Superior temporal gyrus (tissue), 1 donor: ENCODE measurements at regions not wholly inside any gene's neighbourhood (a gene's known extent, or its start where the extent isn't known, plus 50 kb on each side); places are given as distances from the start of the nearest gene placed in this dataset.
"Not testable (repeated sequence)": the region's sequence is repeated elsewhere in the genome, so short reads cannot be mapped to it uniquely, and the experiment has no call there.

Source experiments
- DNase-seq: peaks from one replicate; pipeline ENCODE4 v3.0.0-alpha.2; 2016; ENCODE audit errors: extremely low spot score

DNA sequence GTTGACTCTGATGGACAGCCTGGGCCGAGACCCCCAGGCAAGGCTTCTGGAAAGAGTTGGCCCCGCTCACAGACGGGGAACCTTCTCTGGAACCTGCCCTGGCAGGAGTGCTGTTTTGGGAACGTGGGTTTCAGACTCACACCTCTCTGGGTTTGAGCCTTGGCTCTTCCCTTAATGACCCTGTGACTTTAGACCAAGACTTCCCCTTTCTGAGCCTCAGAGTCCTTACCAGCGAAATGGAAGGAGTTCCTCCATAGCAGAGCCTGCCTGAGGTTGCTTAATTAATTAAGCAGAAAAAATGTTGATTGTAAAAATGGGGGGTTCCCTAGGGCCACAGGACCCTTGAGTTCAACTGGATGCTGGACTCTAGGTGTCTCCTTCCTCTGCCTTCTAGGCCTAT lies 408.2 kb downstream of the SEC14L1 start:
- no peak for DNase-seq

DNA sequence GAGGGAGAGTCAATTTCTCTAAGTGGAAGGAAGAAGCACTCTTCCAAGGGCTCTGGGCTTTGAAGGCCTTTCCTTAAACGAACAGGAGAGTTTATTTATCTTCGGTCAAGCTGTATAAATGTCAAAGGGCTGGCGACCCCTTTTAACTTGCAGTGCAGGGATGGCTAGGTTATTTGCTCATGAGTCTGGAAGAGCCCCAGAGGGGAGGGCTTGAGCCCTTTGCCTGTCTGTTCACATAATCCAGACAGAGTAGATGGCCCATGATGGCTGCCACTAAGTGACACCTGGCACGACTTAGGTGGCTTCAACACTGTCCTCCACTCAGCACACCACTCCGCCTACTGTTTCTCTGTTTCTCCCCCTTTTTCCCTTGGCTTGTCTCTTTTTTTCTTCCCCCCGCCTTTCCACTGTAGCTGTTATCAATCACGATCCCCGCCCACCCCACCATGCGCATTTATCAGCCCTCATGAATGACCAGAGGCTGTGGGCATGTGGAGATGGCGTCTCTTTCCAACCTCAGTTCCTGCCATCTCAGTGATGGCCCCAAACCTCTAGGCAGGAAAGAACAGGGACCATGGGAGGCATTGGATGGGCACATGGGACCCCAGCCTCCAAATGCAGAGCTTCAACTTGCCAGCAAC lies 408.7 kb upstream of the TNRC6C start:
- no peak for DNase-seq

DNA sequence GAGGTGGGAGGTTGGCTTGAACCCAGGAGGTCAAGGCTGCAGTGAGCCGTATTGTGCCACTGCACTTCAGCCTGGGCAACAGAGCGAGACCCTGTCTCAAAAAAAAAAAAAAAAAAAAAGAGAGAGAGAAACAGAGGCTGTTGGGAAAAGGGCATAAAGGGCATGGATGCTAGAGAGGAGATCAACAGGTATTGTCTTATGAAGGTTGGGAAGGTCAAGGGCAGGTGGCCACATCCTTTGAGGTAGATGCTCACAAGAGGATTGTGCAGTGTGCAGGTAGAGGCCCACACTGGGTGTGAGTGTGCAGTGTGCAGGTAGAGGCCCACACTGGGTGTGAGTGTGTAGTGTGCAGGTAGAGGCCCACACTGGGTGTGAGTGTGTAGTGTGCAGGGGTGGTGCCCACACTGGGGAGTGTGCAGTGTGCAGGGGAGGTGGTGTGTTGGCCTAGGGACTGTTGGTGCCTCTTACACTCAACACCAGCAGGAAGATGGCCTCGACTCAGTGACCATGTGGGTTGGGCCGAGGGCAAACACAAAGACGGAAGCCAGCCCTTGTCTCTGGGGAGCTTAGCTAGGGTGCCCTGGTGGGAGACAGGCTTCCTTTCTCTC lies 404.9 kb upstream of the TNRC6C start:
- DNase-seq, result no peak

DNA sequence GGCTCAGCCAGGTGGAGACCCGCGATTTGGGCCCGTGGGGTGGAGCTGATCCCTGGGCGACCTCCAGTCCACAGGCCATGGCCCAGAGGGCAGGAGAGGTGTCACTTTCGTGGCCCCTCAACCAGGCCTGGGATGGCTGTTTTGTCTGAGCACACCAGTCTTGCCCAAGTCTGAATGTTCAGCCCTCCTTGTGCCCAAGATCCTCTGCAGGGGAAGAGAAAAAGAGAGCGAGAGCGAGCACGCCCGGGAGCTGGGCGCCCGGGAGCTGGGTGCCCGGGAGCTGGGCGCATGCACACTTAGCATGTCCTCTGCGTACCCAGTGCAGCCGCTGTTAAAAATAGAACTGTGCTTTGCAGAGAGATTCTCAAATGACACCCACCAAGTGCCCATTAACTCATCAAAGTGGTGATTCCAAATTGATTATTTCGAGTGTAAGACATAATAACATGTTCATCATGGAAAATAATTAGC lies 403.3 kb upstream of the TNRC6C start:
- peak; percentile 43 for DNase-seq

DNA sequence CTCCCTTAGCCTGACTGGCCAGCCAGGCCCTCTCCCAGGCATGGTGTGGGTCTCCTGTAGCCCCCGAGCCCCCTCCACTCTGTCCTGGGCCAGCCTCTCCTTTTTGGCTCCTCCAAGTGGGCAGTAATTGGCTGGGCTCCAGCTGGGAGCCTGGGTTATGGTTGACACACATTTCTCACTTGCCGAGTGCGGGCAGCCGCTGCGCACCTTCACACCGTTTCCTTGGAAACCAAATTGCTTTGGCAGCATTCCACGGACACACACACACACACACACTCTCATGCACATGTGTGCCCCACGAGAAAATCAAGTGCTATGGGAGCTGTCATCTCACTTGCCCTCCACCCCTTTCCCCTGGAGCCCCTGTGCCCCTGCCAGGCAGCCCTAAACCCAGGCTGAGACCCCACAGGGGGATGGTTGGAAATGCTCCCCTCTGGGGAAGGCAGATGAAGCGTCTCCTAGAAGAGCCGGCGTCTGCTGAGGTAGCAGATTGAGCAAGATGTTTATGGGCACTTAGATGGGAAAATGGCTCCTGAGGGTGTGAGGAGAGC lies 402.7 kb upstream of the TNRC6C start:
- peak; percentile 66 for DNase-seq

DNA sequence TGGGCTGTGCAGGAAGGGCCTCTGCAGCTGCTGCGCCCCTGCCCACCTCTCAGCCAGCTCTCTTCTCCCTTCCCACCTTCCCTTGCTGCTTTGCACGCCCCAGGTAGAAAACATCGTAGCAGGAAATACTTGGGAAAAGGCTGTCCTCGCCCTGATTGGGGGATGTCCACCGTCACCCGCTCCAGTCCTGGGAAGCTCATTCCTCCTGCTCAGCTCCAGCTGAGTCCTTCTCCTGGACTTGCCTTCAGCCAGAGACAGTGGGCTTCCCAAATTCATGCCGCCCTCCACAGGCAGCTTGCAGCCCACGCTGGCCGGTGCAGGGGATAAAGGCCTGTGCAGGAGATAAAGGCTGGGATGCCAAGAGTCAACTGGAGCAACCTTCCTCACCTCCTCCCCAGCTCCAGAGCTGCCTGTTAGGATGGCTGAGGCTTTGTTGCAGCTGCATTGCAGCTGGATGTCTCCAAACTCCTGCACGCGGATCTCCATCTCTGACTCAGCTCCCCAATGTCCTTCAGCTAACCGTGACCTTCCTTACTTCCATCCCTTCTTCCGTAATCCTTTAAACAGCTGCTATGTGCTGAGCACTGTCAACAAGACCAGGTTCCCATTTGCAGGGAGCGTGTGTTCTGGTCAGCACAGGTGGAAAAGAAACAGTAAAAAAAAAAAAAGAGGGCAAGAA lies 402.0 kb upstream of the TNRC6C start:
- no peak for DNase-seq

DNA sequence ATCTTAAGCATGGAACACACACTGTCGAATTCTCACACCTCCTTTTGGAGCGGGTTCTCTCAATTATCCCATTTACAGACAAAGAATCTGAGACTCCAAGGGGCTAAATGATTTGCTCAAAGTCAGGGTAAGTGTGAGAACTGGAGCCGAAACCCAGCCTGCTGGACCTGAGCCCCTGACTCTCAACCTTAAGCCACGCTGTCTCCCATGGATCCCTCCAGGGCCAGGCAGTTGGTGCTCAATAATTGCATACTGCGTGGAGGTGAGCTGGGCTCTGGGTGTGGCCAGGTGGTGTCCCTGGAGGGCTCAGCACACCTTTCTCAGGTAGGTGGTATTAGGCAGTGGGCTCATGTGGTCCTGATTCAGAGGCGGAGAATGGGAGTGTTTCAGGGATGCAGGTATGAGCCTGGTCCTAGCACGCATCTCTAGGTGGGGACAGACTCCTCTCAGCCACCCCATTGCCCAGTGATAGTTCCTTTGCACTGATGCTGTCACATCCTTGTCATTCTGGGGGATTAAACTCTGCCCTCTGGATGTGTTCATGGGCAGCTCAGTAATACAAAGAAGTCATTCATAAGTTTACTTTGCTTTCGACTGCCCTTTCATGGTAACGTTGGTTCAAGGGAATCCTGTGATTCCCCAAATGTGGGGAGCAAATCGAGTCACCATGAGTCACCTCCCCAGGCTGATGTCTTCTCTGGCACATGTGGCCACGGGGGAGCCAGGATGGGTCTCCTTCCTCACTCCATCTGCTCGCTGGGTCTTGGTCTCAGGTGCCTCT lies 399.5 kb upstream of the TNRC6C start:
- no peak for DNase-seq

DNA sequence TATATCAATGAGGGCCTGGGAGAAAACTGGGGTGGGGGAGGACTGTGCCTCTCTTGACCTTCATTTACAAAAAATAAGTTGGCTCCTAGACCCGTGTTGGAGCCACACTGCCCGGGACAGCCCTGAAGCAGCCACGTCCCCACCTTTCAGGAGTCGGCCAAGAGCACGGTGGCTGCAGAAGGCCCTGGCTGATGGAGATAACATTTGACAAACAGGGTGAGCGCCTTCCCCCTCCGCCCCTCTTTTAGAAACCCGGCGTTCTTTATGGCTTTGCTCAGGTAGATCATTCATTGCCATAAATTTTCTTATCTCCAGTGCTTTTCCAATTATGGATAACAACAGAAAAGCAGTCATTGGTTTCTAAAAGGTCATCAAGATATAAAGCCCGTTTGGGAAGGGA lies 398.1 kb upstream of the TNRC6C start:
- no peak for DNase-seq

DNA sequence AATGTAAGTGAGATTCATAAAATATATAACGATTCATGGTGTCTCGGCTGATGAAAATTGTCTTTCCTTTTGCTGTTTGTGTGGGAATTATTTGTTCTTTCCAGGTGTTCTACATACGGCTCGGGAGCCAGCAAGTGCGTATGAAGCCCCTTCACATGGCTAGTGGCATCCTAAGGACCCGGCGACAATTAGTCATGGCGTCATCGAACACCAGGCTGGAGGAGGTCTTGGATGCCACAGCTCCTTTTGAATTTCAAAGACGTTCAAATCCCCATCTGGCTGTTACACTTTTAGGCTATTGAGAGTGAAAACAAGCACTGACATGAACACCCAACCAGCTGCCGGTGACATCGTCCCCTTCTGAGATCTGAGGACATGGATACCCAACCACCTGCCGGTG lies 397.7 kb upstream of the TNRC6C start:
- DNase-seq, result no peak

DNA sequence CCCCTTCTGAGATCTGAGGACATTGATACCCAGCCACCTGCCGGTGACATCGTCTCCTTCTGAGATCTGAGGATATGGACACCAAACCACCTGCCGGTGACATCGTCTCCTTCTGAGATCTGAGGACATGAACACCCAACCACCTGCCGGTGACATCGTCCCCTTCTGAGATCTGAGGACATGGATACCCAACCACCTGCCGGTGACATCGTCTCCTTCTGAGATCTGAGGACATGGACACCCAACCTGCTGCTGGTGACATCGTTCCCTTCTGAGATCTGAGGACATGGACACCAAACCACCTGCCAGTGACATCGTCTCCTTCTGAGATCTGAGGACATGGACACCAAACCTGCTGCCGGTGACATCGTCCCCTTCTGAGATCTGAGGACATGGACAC lies 396.1 kb upstream of the TNRC6C start:
- not testable (repeated sequence) for DNase-seq

DNA sequence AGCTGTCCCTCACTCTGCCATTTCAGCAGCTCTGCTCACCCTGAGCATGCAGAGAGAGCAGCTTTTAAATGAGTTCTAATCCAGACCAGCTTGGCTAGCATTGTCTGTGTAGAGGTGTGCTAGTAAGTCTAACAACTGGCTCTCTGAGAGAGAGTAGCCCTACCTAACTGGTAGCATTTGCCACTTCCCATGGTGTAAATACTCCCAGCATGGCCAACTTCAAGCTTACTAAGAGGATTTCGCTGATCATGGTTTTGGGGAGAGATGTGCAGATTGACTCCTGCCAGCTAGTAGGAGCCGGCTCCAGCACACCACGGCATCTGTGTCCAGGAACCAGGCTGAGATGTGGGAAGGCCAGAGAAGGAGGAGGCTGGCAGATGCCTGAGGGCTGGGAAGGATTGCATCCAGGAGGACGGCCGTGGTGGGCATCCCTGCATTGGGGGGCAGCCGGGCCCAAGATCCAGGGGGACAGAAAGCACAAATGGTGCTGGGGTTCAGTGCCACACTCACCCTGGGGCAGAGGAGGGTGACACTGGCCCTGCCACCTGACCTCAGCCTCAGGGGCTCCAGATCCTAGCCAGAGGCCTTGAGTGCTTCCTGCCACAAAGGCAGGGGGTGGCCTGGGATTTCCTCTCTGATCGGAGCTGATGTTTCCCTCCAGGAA lies 394.9 kb upstream of the TNRC6C start:
- DNase-seq, result no peak

DNA sequence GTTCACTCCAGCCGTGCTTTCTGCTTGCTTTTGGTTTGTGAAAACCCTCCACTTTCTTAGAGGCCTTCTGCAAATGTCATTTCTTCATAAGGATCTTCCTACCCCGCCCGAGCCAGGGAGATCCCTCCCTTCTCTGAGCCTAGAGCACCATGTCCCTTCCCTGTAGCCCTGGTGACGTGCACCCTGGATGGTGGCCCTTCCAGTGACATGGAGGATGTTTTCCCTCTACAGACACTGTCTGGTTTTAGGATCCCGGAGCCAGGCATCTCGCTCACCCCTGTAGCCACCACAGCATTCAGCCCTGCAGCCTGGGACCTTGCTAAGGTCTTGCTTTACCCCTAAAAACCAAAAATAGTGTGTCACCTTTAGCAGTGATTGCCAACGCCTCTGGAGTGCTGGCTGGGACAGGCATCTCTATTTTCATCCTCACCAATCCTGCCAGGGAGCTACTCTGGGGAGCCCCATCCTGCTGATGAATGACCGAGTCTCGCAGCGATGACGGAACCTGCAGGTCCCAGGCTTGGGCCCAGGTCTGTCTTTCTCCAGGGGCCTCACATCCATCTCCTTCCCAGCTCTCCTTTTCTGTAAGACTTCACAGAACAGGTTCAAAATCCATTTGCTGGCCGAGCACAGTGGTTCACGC lies 394.1 kb upstream of the TNRC6C start:
- no peak for DNase-seq

DNA sequence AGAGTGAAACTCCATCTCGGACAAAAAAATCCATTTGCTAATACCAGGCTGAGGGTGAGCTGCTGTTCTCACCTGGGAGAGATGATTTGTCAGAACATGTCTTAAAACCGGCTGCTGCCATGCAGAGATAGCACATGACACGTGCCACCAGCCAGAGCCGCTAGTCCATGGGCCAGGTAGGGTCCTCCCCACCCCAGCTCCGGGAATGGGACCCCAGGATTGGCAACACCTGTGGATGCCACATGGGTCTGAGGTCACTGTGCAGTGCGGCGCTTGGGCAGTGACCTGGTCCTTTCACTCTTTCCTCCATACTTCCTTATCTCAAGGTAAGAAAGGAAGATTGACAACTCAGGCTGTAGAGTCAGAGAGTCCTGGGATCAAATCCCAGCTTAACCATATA lies 393.3 kb upstream of the TNRC6C start:
- DNase-seq, result no peak

DNA sequence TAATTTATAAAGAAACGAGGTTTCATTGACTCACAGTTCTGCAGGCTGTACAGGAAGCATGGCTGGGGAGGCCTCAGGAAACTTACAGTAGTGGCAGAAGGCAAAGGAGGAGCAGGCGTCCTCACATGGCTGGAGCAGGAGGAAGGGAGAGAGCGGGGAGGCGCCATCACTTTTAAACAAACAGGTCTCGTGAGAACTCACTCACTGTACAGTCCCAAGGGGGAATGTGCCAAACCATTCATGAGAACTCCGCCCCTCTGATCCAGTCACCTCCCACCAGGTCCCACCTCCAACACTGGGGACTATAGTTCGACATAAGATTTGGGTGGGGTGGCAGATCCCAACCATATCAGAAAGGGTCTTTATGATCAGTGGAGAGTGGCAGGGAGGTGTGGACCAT lies 392.4 kb upstream of the TNRC6C start:
- DNase-seq, result no peak

DNA sequence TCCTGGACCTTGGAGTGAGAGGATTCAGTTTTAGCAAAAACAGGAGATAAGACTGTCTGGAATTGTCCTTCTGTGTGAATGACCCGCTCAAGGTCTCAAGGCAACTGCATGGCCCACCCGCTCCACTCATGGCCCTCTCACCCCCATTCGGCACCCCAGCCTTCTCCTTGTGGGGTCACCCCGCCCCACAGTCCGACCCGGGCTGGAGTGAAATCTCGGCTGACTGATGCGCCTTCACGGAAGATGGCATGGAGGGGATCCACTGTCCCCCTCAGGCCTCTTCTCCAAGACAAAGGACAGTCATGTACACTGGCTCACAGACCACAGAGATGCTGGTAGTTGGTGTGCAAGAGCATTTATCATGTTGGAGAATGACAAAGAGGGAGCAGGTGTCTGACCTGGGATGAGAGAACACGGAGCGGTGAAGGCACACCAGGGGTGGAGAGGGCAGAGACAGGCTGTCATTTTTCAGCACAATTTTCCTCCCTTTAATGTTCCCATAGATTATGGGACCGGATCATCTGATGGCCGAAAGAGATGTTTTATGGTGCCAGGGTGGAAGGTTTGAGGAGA lies 391.9 kb upstream of the TNRC6C start:
- no peak for DNase-seq

DNA sequence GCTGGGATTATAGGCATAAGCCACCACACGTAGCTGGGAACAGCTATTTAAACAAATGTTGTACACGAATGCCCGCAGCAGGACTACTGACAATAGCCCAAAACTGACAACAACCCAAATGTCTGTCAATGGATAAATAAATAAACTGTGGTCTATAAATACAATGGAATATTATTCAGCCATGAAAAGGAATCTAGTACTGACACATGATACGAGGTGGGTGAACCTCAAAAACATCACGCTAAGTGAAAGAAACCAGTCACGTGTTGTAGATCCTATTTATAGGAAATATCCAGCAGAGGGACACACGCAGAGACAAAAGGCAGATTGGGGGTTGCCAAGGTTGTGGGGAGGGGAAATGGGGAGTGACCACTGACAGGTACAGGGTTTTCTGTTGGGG lies 390.0 kb upstream of the TNRC6C start:
- DNase-seq, result no peak

DNA sequence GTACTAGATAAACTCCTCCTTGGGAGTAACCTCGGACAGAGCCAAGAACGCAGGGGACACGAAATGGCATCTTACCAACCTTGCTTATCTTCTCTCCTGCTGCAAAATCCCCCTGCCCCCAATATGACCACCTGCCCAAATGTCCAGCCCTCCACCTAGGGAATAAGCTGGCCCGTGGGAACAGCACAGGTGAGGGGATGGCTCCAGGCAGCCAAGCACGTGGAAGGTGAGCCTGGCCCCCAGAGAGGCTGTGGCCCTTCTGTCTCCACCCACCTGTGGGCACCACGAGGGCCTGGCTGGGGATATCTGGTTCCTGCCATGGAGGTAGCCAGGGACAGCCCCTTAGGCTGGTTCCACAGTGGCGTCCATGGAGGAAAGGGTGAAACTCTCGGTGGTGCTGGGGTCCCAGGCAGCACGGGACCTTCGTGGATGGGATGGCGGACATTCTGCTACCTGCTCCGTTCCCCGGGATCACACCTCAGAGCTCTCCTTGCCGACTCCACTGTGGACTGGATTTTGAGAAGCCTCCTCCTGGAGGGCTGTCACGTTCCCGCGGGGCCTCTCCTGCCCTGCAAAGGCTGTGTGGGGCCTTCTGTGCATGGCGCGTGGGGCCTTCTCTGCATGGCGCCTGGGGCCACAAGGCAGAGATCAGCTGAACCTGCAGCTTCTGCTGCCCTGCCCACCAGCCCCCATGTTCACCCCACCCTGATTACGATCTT lies 388.5 kb upstream of the TNRC6C start:
- DNase-seq, result no peak

DNA sequence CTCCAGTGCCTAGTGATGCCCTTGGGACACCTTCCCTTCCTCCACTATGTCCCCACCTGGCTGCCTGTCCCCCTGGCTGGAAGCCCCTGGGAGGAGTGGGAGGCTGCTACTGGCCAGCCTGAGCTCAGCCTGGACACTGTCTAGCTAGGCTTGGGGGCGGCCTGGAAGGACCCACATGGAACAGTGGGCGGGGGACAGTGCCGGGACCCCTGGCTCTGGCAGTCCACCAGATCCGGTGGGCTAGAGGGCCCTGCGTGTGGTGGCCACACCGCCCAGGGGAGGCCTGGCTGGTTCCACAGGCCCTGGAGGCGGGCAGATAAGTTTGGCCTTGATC lies 388.0 kb upstream of the TNRC6C start:
- no peak for DNase-seq

DNA sequence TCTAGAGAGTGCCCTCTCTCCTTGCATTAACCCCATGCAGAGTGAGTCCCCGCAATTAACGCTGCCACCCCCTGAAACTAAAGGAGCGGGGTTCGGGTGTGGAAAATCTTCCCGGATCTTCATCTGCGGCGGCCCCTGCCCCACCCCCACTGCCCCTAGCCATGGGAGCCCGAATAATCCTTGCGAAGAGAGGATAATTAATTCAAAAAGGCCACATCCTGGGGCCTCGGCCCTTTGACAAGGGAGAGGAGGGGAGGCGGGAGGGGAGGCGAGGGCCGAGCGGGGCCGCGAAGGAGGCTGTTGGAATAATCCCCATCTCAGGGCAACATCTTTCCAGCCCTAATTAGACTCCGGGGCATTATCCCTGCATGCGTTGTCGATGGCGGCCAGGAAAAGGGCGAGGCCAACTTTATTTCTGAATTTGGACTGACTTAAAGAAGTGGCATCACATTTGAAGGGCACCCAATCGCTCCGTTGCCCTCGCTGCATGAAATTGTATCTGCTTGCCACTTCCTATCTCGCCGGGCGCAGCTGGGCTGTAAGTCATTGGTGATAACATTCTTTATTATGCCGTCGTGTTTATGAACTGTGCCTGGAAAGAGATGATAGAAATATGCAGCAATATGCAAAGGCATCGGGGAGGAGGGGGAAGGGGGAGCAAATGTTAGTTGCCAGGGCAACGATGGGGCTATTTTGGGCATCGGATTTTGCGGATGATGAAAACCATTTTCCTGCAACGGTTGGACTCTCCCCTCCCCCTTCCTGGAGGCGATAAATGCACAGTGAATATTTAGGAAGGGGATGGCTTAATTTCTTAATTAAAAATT lies 387.1 kb upstream of the TNRC6C start:
- peak; percentile 70 for DNase-seq
